GM19397 (cell line): ENCODE measurements at regions not wholly inside any gene's neighbourhood (a gene's known extent, or its start where the extent isn't known, plus 50 kb on each side); places are given as distances from the start of the nearest gene placed in this dataset.
"Not testable (repeated sequence)": the region's sequence is repeated elsewhere in the genome, so short reads cannot be mapped to it uniquely, and the experiment has no call there.

Experiments used
- ATAC-seq: cut with Tn5 transposase; IDR thresholded peaks from one replicate; pipeline ENCODE4 v1.9.1; 2021; ENCODE audit warnings: mild to moderate bottlenecking, moderate library complexity; ENCODE audit not compliant: unreplicated experiment

DNA sequence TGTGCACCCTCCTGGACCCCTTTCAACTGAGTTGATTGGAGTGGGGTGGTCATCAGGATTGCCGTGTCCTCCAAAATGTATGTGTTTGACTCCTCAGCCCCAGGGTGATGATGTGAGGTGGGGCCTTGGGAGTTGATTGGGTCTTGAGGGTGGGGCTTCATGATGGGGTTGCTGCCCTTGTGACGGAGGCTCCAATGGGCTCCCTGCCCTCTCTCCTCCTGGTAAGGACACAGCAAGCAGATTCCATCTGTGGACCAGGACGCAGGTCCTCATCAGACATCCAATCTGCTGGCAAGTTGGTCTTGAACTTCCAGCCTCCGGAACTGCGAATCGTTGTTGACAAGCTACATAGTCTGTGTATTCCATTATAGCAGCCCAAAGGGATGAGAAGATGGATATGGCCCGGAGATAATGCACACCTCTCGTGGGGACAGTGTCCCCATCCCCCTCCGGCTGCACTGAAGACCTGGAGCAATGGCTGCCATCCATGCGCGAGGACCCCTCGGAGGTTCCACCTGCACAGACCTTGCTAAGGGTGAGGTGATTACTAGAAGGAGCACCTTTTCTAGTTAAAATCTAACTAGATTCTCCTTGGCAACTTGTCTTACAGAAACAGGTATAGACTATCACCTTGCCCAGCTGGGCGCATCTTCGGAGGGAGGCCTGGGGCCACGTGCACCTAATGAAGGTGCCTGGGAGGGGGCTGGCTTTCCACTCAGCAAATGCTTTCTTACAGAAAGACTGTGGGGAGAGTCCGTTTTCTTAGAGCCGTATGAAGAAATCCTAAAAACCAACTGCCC is 75.7 kb upstream of the IRX4 start:
- no peak for ATAC-seq

DNA sequence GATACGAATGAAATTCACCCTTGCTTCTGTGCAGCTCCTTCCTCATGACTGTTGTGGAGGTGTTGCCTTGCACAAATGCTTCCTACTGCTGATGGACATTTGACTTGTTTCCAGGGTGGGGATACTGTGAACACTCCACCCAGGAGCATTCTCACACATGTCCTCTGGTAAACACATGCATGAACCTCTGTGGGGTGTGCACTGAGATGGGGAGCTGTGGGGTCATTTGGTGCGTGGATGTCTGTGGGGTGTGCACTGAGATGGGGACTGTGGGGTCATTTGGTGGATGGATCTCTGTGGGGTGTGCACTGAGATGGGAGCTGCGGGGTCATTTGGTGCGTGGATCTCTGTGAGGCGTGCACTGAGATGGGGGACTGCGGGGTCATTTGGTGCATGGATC is 72.9 kb upstream of the IRX4 start:
- ATAC-seq, result no peak

DNA sequence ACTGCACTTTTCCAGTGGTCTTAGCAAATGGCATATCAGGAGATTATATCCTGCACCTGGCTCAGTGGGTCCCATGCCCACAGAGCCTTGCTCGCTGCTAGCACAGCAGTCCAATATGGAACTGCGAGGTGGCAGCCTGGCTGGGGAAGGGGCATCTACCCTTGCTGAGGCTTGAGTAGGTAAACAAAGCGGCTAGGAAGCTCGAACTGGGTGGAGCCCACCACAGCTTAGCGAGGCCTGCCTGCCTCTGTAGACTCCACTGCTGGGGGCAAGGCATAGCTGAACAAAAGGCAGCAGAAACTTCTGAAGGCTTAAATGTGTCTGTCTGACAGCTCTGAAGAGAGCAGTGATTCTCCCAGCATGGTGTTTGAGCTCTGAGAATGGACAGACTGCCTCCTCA is 71.0 kb upstream of the IRX4 start:
- ATAC-seq, result not testable (repeated sequence)

DNA sequence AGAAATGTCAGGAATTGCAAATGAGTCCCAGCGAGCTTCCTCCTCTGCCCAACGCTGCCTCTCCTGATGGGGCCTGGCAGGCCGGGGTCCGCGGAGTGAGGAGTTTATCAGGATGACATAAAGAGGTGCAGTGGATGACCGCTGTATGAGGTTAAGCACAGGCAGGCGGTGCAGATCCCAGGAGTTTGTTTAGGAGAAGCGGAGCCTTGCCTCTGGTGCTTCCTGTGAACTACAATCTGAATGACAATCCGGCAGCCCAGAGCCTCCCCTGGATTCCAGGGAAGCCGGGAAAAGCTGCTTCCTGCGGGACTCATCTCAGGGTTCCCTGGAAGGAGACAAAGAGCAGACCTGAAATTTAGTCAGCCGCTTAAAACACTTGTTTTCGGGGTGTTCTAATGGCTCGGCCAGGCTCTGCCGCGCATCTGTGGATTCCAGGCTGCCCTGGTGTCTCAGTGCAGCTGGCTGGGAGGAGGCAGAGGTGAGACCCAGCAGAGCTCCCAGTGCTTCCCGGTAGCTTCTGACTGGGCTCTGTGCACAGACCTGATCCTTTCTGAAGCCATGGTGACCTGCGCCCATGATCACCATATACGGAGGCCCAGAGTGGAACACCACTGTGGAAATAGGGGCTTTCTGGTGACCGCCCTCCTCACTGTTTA is 69.8 kb upstream of the IRX4 start:
- ATAC-seq, result no peak

DNA sequence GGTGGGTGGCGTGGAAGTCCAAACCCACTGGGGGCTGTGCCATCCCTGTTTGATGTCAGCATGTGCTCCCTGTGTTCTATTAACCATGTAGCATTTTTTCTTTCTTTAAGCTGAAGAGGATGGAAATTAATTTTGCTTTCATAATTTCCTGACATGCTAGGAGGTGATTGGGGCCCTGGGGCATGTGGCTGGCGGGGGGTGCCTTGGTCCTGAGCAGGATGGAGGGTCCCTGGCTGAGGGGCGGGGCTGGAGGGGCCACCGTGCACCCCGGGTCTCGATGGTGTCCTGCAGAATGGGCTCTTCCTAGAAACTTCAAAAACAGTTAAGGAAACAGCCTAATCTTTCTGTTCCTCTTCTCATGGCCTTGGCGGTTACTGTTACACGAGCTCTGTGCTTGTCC is 69.3 kb upstream of the IRX4 start:
- no peak for ATAC-seq

DNA sequence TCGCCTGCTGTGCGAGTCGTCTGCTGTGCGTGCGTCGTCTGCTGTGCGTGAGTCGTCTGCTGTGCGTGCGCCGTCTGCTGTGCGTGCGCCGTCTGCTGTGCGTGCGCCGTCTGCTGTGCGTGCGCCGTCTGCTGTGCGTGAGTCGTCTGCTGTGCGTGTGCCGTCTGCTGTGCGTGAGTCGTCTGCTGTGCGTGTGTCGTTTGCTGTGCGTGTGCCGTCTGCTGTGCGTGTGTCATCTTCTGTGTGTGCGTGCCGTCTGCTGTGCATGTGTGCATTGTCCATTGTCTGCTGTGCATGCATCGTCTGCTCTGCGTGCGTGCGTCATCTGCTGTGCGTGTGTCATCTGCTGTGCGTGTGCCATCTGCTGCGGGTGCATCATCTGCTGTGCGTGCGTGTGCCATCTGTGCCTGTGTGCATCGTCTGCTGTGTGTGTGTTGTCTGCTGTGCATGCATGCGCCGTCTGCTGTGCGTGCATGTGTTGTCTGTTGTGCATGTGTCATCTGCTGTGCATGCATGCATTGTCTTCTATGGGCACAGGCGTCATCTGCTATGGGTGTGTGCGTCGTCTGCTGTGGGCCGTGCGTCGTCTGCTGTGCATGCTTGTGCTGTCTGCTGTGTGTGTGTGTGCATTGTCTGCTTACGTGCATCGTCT is 68.6 kb upstream of the IRX4 start:
- no peak for ATAC-seq

DNA sequence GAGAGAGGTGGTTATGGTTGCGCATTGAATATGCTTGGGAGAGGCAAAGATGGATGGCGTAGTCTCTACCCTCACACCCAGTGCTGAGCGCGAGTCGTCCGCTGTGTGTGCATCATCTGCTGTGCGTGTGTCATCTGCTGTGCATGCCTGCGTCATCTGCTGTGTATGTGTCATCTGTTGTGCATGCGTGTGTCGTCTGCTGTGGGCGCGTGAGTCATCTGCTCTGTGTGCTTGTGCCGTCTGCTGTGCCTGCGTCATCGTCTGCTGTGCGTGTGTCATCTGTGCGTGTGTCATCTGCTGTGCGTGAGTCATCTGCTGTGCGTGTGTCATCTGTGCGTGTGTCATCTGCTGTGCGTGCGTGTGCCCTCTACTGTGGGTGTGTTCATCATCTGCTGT is 68.0 kb upstream of the IRX4 start:
- ATAC-seq, result no peak

DNA sequence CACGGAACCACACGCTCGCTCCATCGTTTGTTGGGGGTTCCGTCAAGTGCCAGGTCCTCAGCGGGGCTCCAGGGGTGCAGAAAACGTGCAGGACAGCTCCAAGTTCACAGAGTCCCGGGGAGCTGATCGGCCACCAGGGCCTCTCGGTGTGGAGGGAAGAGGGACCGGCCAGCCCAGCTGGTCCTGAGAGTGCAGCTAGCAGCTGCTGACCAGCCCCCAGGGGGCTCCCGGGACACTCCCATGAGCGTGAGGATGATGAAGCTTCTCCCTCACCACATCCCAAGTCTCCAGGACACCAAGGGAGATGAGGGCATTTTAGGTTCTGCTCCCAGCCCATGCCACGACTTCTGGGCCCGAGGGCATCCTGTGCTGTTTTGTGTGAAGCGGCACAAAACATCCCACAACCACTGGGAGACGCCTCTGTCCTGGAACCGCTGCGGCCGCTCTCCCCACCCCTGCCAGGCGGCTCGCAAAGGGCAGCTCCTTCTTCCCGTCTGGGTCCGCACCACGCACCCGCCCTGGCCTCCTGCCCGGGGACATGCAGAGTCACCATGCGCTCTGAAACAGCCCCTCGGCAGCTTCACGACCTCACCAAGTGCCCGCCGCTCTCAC is 67.5 kb upstream of the IRX4 start:
- ATAC-seq, result no peak

DNA sequence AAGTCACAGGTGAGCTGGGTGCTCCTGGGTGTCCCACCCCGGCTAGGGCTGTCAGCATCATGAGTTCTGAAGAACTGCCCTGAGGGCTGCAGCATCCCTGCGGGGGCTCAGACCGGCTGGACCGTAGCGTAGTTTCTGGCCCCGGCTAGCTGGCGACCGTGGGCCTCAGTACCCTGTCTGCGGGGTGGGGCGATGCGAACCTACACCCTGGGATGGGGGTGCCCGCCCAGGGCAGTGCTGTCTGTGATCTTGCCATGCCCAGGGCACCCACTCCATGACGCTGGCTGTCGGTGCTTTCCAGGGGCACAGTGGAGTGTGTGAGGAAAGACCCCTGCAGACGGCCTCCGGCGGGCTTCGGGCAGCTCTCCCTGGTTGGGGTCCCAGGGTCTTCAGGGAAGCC is 66.5 kb upstream of the IRX4 start:
- ATAC-seq, result no peak

DNA sequence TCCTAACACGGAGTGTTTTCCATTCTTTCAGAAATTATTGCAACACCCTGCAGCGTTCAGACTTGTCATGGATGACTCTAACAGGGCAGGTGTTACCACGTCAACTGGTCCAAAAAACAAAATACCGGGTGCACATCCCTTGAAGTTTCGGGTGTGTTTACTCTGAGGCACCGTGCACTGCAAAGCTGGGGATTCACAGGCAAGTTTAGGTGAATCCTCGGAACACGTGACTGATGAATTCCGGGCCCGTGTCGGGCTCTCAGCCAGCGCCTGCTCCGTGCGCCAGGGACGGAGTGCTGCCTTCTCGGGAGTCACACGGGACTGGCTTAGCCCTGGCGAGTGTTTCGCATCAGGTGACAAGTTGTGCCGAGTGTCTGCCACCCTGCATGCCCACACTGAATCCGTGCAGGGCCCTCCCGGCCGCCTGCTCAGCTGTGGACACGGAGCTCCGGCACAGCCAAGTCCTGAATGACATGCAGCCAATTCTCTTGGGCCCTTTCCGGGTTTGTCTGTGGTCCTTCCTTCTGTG is 66.0 kb upstream of the IRX4 start:
- no peak for ATAC-seq

DNA sequence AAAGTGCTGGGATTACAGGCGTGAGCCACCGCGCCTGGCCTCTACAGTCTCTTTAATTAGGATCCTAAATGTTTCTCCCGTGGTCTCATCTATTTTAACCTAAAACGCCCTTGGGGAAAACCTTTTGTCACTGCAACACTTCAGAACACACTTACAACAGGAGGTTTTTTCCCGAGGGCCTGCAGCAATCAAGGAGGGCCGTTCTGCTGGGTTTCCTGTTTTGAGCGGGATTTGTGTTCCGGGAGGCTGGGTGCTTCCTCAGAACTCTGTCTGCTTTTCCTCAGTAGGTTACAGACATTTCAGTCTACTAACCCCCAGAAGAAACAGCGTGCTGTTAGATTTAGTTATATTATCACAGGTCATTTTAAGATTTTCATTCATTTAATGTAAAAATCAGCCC is 65.4 kb upstream of the IRX4 start:
- no peak for ATAC-seq

DNA sequence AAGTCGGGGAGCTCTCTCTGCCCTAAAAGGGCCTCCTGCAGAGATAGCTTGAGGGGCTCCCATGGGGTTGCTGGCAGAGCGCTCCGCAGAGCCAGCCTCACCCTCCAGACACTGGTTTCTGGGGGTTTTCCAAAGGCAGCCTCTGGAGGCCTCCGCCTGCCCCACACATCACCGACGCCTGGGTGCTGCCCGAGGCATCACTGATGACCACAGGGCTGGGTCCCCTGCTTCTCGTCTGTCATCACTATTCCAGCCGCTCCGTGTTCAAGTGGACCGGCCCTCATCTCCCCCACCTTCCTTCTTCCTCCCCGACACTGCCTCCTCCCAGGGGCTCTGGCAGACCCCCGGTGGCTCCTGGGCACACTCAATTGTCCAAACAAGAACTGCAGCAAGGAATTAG is 64.1 kb upstream of the IRX4 start:
- ATAC-seq, result no peak

DNA sequence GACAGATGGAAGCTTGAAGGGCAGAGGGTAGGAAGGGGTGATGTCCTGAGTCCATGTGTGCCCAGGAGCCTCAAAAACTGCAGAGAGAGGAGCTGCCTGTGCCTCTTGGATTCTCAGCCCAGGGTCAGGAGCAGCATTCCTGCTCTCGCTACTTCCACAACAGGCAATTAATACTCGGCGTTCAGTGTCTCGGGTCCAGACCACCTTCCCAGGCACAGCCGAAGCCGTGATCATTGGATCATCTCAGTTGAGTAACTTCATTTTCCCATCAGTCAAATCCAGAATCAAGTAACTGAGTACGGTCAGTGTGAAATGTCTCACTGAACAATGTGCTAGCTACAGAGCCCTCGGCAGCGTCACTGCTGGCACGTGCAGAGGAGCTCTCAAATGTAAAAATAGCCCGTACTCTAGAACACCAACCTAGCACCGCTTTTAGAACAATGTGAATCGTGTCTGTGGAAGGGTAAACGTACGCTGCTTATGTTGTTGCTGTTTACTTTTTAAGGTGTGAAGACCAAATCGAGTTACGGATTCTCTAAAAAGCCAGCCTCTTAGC is 63.5 kb upstream of the IRX4 start:
- no peak for ATAC-seq

DNA sequence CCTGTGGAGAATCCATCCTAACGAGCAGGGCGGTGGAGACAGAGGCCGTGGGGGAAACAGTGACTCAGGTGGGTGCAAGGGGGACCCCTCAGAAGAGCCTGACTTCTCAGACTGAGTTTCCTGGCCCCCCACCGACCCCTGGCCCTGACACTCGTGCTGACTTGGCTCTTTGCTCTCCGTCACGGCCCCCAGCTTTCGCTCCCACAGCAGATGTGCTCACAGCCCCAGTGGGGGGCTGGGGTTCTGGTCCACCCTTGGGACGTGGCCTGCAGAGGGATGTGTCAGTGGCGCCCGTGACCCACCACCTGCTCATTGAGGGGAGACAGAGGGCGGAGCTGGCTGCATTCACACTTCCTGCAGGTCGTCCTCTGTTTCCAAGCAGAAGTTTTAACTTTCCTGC is 62.9 kb upstream of the IRX4 start:
- ATAC-seq, result no peak

DNA sequence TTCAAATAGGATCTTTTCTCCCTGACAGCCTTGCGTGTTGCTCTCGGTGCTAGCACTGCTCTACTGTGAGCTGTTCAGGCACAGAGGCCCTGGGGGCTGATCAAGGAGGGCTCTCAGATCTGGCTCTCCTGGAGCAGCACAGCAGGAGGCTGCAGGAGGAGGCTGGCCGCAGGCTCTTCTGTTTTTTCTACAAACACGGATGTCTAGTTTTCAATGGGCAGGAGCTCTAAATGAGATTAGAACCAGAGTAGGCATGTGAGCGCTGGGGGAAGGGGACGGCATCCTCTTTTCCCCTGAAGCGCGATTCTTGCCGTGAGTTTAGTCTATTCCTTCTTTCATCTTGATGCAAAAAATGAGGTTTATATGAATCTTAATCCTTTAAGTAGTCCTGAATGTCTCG is 61.7 kb upstream of the IRX4 start:
- ATAC-seq, result no peak

DNA sequence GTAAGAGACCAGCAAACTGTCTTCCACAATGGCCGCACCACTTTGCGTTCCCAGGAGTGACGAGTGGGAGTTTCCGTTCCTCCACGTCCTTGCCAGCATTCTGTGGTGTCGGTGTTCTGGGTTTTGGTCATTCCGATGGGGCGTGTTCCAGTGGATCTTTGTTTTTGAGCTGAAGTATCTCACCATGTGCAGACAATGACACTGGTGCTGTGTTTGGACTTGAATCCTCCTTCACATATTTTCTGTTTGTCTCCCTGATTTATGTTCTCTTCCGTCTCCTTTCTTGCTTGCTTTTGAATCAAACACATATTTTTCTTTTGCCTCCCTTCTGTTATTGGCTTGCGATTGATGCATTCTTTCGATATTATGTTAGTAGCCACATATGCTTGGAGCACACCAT is 60.8 kb upstream of the IRX4 start:
- ATAC-seq, result no peak

DNA sequence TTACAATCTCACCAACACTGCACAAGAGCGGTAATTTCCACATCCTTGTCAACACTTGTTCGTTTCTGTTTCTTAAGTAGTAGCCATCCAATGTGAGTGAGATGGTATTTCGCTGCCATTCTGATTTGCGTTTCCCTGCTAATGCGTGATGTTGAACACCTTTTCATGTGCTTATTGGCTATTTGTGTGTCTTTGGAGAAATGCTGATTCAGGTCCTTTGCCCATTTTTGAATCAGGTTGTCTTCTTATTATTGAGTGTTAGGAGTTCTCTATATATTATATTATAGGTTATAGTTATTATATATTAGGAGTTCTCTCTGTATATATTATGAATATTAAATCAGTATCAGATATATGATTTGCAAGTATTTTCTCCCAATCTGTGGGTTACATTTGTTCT is 59.9 kb upstream of the IRX4 start:
- no peak for ATAC-seq

DNA sequence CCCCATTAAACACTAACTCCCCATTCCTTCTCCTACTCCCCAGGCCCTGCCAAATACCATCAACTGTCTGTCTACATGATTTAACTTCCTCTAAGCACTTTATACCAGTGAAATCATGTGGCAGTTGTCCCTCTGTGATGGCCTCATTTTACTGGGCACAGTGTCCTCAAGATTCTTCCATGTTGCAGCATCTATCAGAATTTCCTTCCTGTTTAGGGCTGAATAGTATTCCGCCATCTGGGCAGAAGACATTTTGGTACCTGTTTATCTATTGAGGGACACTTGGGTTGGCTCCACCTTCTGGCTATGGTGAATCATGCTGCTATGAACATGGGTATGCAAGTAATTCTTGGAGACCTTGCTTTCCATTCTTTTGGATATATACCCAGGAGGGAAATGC is 59.4 kb upstream of the IRX4 start:
- no peak for ATAC-seq

DNA sequence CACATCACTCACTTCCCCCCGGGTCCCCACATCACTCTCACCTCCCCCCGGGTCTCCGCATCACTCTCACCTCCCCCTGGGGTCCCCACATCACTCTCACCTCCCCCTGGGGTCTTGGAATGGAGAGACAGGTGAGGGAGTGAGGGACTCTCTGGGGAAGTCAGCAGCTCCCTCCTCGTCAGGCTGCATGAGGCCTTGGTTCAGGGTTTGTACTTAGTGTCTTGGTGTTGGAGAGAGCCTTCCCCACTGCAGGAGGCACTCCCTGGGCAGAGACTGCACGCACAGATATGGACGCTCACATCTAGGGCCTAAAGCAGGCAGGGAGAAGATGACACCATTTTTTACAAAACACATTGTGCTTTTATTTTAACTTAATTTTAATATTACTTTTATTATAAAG is 56.5 kb upstream of the IRX4 start:
- no peak for ATAC-seq

DNA sequence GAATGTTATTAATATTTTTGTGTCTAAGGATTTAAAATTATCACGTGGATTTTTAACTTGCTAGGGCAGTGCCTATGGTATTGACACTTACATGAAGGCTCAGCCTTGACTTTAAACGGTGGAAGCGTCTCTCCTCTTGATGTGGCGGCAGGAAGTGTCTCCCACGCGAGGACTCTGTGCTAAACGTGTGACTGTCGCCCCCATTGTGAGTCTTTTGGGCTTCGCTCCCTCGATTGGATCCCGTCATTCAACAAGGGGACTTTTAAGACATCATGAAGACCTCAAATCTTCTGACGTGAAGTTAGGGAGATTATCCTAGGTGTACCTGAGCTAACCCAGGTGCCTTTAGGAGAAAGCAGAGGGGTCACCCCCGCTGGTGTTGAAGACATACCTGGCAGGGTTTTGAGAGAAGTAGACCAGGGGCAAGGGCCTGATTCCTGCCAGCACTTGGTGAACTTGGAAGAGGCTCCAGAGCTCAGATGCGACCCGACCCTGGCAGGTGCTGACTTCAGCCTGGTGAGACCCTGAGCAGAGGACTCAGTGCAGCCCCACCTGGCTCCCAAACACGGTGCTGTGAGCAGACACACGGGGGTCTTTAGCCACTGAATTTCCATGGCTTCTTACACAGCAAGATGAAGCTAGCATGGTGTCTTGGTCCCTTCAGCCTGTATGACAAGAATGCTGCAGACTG is 55.7 kb upstream of the IRX4 start:
- no peak for ATAC-seq

DNA sequence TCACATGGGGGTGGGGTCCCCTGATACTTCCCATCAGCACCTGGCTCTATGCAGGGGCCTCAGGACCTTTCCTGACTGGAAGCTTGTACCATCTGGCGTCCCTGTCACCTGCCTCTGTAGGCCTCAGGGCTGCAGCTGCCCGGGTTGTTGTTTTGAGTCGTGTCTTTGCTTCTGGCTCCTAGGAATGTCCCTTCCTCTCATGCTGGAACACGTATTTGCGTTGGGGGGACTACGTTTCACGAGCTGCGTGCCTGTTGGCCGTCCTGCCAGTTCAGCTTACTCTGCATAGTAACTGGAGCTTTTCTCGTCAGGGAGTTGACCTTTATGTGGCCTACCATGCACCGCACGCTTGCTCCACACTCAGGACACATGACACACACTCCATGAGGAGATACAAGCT is 54.9 kb upstream of the IRX4 start:
- no peak for ATAC-seq
